Right lobe of liver (tissue), 4 donors: ENCODE measurements at regions not wholly inside any gene's neighbourhood (a gene's known extent, or its start where the extent isn't known, plus 50 kb on each side); places are given as distances from the start of the nearest gene placed in this dataset.

Experiments used
- CTCF ChIP-seq, 4 donors: fragments of 200-600 bp in 3 of 4; fragments of 450-650 bp in 1 of 4; IDR thresholded peaks; one replicate each; pipeline versions ENCODE4 v1.5.1 to v1.8.0; 2016 to 2022; ENCODE audit warnings: antibody characterized with exemption in 4 of 4, mild to moderate bottlenecking in 2 of 4
- POLR2A ChIP-seq: fragments of 450-650 bp; IDR thresholded peaks from one replicate; pipeline ENCODE4 v1.6.1; 2017; ENCODE audit warnings: antibody characterized with exemption, mild to moderate bottlenecking
- donor health status: DM: no; HTN: no; CAD: no.
- donor health status: DM: no; HTN: no; CAD: no.
- donor health status: DM: no; HTN: yes; CAD: no.

- no peak for TF ChIP-seq CTCF (IDR thresholded peaks at IDR 0.05)
- no peak for TF ChIP-seq POLR2A
Observed at GRCh38 chr12:30867415-30867814, 59.1 kb upstream of the TSPAN11 start.
